ENCODE measurements at regions not wholly inside any gene's neighbourhood (a gene's known extent, or its start where the extent isn't known, plus 50 kb on each side); places are given as distances from the start of the nearest gene placed in this dataset.

GRCh38 chr9:115295734-115296133 lies 177.8 kb upstream of the TNC start:
- dilution Hi-C loops (cut with MboI; ENCODE audit: extremely low pct_ligation_motif_present, low sequenced_read_pairs) = no loop called here
- no peak for TF ChIP-seq CTCF (optimal IDR thresholded peaks at IDR 0.05 in 1 of 3, IDR thresholded peaks at IDR 0.05 in 1 of 3, conservative IDR thresholded peaks at IDR 0.05 in 1 of 3; ENCODE audit: extremely low read depth in 1 of 3, insufficient read depth in 2 of 3, low read length in 3 of 3)
- TF ChIP-seq EZH2 (IDR thresholded peaks at IDR 0.05; ENCODE audit: low read length) = no peak
- FAIRE-seq (peak; percentile 49), DNase-seq (ENCODE audit: low read depth, low spot score) (no peak)
- Histone ChIP-seq H3K36me3 (ENCODE audit: control insufficient read depth in 2 of 2, extremely low read depth in 1 of 2, insufficient read depth in 2 of 2, low read length in 2 of 2) (no peaks in the 10 kb centered on the region), H3K9me1 (ENCODE audit: control insufficient read depth, extremely low read depth, insufficient read depth, low read length) (no peaks in the 10 kb centered on the region), H2AFZ (ENCODE audit: control insufficient read depth, low read length) (no peak overlapping the region), H3K27me3 (ENCODE audit: control insufficient read depth, extremely low read depth, insufficient read depth, low read length) (no peaks in the 10 kb centered on the region), H3K4me2 (ENCODE audit: control insufficient read depth, extremely low read depth, insufficient read depth, low read depth, low read length) (no peak overlapping the region), H4K20me1 (ENCODE audit: control insufficient read depth, extremely low read depth, insufficient read depth, low read length) (no peaks in the 10 kb centered on the region), H3K4me3 (ENCODE audit: control insufficient read depth in 2 of 3, extremely low read depth in 1 of 3, insufficient read depth in 2 of 3, low read depth in 1 of 3, low read length in 3 of 3) (no peak overlapping the region), H3K4me1 (ENCODE audit: control insufficient read depth, extremely low read depth, insufficient read depth, low read length) (peaks cover 19% of the 10 kb centered on the region), H3K9me3 (ENCODE audit: control insufficient read depth, low read depth, low read length) (no peaks in the 10 kb centered on the region), H3K79me2 (ENCODE audit: control insufficient read depth, insufficient read depth, low read length) (no peaks in the 10 kb centered on the region), H3K9ac (ENCODE audit: control insufficient read depth, extremely low read depth, insufficient read depth, low read length) (no peak overlapping the region), H3K27ac (ENCODE audit: control insufficient read depth, insufficient read depth, low read length) (no peak overlapping the region)

- no peak overlapping the region for H2AFZ ChIP-seq (ENCODE audit: control insufficient read depth, low read length)
- dilution Hi-C loops (cut with MboI; ENCODE audit: extremely low pct_ligation_motif_present, low sequenced_read_pairs) = no loop called here
- no peaks in the 10 kb centered on the region for H3K9me3 ChIP-seq (ENCODE audit: control insufficient read depth, low read depth, low read length)
- H3K9me1 ChIP-seq (ENCODE audit: control insufficient read depth, extremely low read depth, insufficient read depth, low read length) = no peaks in the 10 kb centered on the region
- H3K4me2 ChIP-seq (ENCODE audit: control insufficient read depth, extremely low read depth, insufficient read depth, low read depth, low read length) = no peak overlapping the region
- H3K4me1 ChIP-seq (ENCODE audit: control insufficient read depth, extremely low read depth, insufficient read depth, low read length) = peaks cover 8% of the 10 kb centered on the region
- no peak overlapping the region for H3K27ac ChIP-seq (ENCODE audit: control insufficient read depth, insufficient read depth, low read length)
- no peaks in the 10 kb centered on the region for H3K36me3 ChIP-seq (ENCODE audit: control insufficient read depth in 2 of 2, extremely low read depth in 1 of 2, insufficient read depth in 2 of 2, low read length in 2 of 2)
- DNase-seq (ENCODE audit: low read depth, low spot score) (no peak), FAIRE-seq (no peak)
- no peaks in the 10 kb centered on the region for H3K79me2 ChIP-seq (ENCODE audit: control insufficient read depth, insufficient read depth, low read length)
- no peak for TF ChIP-seq CTCF (optimal IDR thresholded peaks at IDR 0.05 in 1 of 3, IDR thresholded peaks at IDR 0.05 in 1 of 3, conservative IDR thresholded peaks at IDR 0.05 in 1 of 3; ENCODE audit: extremely low read depth in 1 of 3, insufficient read depth in 2 of 3, low read length in 3 of 3)
- TF ChIP-seq EZH2 (IDR thresholded peaks at IDR 0.05; ENCODE audit: low read length) = no peak
- H3K9ac ChIP-seq (ENCODE audit: control insufficient read depth, extremely low read depth, insufficient read depth, low read length) = no peak overlapping the region
- no peaks in the 10 kb centered on the region for H4K20me1 ChIP-seq (ENCODE audit: control insufficient read depth, extremely low read depth, insufficient read depth, low read length)
- no peaks in the 10 kb centered on the region for H3K27me3 ChIP-seq (ENCODE audit: control insufficient read depth, extremely low read depth, insufficient read depth, low read length)
- H3K4me3 ChIP-seq (ENCODE audit: control insufficient read depth in 2 of 3, extremely low read depth in 1 of 3, insufficient read depth in 2 of 3, low read depth in 1 of 3, low read length in 3 of 3) = no peak overlapping the region
These were observed 179.0 kb upstream of the TNC start for GRCh38 chr9:115296831-115297565.
